GM06990 (cell line): ENCODE measurements at regions not wholly inside any gene's neighbourhood (a gene's known extent, or its start where the extent isn't known, plus 50 kb on each side); places are given as distances from the start of the nearest gene placed in this dataset.

ENCODE experiments used
- DNase-seq: peaks from one replicate; pipeline ENCODE4 v3.0.0-alpha.2; 2011; ENCODE audit not compliant: insufficient read length; ENCODE audit errors: extremely low read depth
- H3K27me3 ChIP-seq: replicated peaks from 2 replicates; pipeline ENCODE4 v1.6.0; 2011; ENCODE audit warnings: low read length; ENCODE audit not compliant: control insufficient read depth, insufficient read depth
- H3K36me3 ChIP-seq: 2 replicates; pipeline ENCODE4 v1.5.1; 2011; ENCODE audit warnings: low read length; ENCODE audit not compliant: control insufficient read depth, insufficient read depth
- H3K4me3 ChIP-seq: replicated peaks from 2 replicates; pipeline ENCODE4 v1.5.1; 2011; ENCODE audit warnings: low read depth, mild to moderate bottlenecking, control low read depth, low read length
- TF ChIP-seq, protein P1 (sequence below): IDR thresholded peaks from 2 replicates; pipeline ENCODE4 v1.5.1; 2011; ENCODE audit warnings: low read length, control low read depth, mild to moderate bottlenecking, inconsistent platforms; ENCODE audit not compliant: insufficient read depth, poor library complexity, severe bottlenecking

DNA sequence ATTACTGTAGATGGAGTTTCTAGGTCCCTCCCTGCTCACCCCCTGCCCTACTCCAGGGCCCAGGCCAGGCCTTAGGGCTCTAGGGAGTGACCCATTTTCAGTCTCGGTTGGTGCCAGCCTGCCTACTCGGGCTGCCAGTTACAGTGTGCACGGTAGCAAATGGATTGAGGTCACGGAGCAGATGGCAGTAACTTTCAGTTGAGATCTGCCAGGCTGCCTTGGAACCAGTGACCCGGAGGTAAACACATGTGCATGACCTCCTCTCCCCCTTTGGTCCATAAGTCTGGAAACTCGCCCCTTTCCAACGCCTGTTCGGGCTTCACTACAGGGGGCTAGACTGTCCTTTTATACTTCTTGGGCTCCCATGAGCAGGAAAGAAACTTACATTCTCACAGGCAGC lies 139.7 kb upstream of the TBX3 start:
- no peak for DNase-seq
- Histone ChIP-seq H3K4me3 (no peak overlapping the region), H3K36me3 (no peaks in the 10 kb centered on the region), H3K27me3 (no peaks in the 10 kb centered on the region)
- TF ChIP-seq, protein P1, sequence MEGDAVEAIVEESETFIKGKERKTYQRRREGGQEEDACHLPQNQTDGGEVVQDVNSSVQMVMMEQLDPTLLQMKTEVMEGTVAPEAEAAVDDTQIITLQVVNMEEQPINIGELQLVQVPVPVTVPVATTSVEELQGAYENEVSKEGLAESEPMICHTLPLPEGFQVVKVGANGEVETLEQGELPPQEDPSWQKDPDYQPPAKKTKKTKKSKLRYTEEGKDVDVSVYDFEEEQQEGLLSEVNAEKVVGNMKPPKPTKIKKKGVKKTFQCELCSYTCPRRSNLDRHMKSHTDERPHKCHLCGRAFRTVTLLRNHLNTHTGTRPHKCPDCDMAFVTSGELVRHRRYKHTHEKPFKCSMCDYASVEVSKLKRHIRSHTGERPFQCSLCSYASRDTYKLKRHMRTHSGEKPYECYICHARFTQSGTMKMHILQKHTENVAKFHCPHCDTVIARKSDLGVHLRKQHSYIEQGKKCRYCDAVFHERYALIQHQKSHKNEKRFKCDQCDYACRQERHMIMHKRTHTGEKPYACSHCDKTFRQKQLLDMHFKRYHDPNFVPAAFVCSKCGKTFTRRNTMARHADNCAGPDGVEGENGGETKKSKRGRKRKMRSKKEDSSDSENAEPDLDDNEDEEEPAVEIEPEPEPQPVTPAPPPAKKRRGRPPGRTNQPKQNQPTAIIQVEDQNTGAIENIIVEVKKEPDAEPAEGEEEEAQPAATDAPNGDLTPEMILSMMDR, result no peak

GRCh38 chr12:114821570-114821969 lies 137.6 kb upstream of the TBX3 start:
- TF ChIP-seq, protein P1, result no peak
- no peak overlapping the region for H3K4me3 ChIP-seq
- H3K36me3 ChIP-seq, result no peaks in the 10 kb centered on the region
- no peak for DNase-seq
- no peaks in the 10 kb centered on the region for H3K27me3 ChIP-seq

GRCh38 chr12:114820796-114821195 lies 136.8 kb upstream of the TBX3 start:
- TF ChIP-seq, protein P1, result no peak
- H3K36me3 ChIP-seq, result no peaks in the 10 kb centered on the region
- H3K4me3 ChIP-seq, result no peak overlapping the region
- no peaks in the 10 kb centered on the region for H3K27me3 ChIP-seq
- DNase-seq, result no peak

GRCh38 chr12:114817571-114818425 lies 133.8 kb upstream of the TBX3 start:
- Histone ChIP-seq H3K36me3 (no peaks in the 10 kb centered on the region), H3K4me3 (no peak overlapping the region), H3K27me3 (no peaks in the 10 kb centered on the region)
- TF ChIP-seq, protein P1, result no peak
- DNase-seq, result no peak

- DNase-seq, result no peak
- no peaks in the 10 kb centered on the region for H3K36me3 ChIP-seq
- TF ChIP-seq, protein P1, result no peak
- H3K4me3 ChIP-seq, result no peak overlapping the region
- no peaks in the 10 kb centered on the region for H3K27me3 ChIP-seq
Measured at GRCh38 chr12:114815026-114815795, 131.2 kb upstream of the TBX3 start.
